GM12878 (cell line): ENCODE measurements at regions not wholly inside any gene's neighbourhood (a gene's known extent, or its start where the extent isn't known, plus 50 kb on each side); places are given as distances from the start of the nearest gene placed in this dataset.

ENCODE experiments used
- ATAC-seq: fragments of 200-7000 bp; cut with Tn5 transposase; 3 replicates; pipeline ENCODE4 v1.9.1; 2020; ENCODE audit warnings: mild to moderate bottlenecking, moderate library complexity
- BruUV-seq: library from RNA; stranded (reverse); fragments of 400-500 nt; replicated peaks from 2 replicates; lab custom pipeline; 2021; lab: Mats Ljungman, UMichigan
- CTCF ChIA-PET: fragments of 300-600 bp; sonication (Branson Sonifier 250); formaldehyde crosslinking; extraction: SDS; loops from one replicate; lab custom pipeline; 2021; ENCODE audit warnings: inconsistent platforms; lab: Yijun Ruan, JAX
- POLR2A ChIA-PET: fragments of 350-600 bp; formaldehyde crosslinking; extraction: SDS; loops from one replicate; lab custom pipeline; 2021; ENCODE audit warnings: inconsistent platforms; lab: Charles Lee
- RAD21 ChIA-PET: fragments of 300-600 bp; sonication (Branson Sonifier 250); formaldehyde crosslinking; loops from one replicate; lab custom pipeline; 2023; ENCODE audit warnings: antibody characterized with exemption; ENCODE audit not compliant: unreplicated experiment; lab: Charles Lee
- SMC1A ChIA-PET: fragments of 300-600 bp; sonication (Branson Sonifier 250); formaldehyde crosslinking; loops from one replicate; lab custom pipeline; 2023; ENCODE audit not compliant: unreplicated experiment, uncharacterized antibody; lab: Charles Lee
- DNase-seq: peaks from one replicate; pipeline ENCODE4 v3.0.0-alpha.2; 2011; ENCODE audit warnings: low read depth, low spot score
- FAIRE-seq: peaks from 3 replicates; lab custom pipeline; 2011; peaks lifted over from hg19 to GRCh38; lab: Jason Lieb, UNC
- H2AFZ ChIP-seq: 2 replicates; pipeline ENCODE4 v1.6.0; 2011; ENCODE audit warnings: low read depth, low read length, control low read depth; ENCODE audit not compliant: control insufficient read depth
- H3K27ac ChIP-seq: 2 replicates; pipeline ENCODE4 v1.5.1; 2011; ENCODE audit warnings: control low read depth; ENCODE audit not compliant: control insufficient read depth, insufficient read depth
- H3K27me3 ChIP-seq, 2 experiments: replicated peaks in 1 of 2; 2 replicates each; pipeline versions ENCODE4 v1.6.0 to v1.6.1; 2011; ENCODE audit warnings: low read length in 1 of 2; ENCODE audit not compliant: control insufficient read depth in 2 of 2, insufficient read depth in 2 of 2
- H3K36me3 ChIP-seq, 2 experiments: 2 replicates each; pipeline ENCODE4 v1.5.1; 2011; ENCODE audit warnings: low read length in 1 of 2; ENCODE audit not compliant: control insufficient read depth in 2 of 2, insufficient read depth in 2 of 2
- H3K4me1 ChIP-seq: 2 replicates; pipeline ENCODE4 v1.6.1; 2011; ENCODE audit warnings: mild to moderate bottlenecking, low read length, moderate library complexity, mixed read lengths; ENCODE audit not compliant: control insufficient read depth, insufficient read depth
- H3K4me2 ChIP-seq: 2 replicates; pipeline ENCODE4 v1.6.0; 2011; ENCODE audit warnings: control low read depth; ENCODE audit not compliant: control insufficient read depth, insufficient read depth
- H3K4me3 ChIP-seq: fragments of 200-600 bp; sonication (generic); 2 replicates; pipeline ENCODE4 v1.5.1; 2016
- H3K79me2 ChIP-seq: 2 replicates; pipeline ENCODE4 v1.6.0; 2011; ENCODE audit warnings: low read length; ENCODE audit not compliant: control insufficient read depth, insufficient read depth
- H3K9ac ChIP-seq: 2 replicates; pipeline ENCODE4 v1.8.0; 2011; ENCODE audit warnings: low read length, control low read depth, mixed read lengths; ENCODE audit not compliant: control insufficient read depth, insufficient read depth
- H3K9me3 ChIP-seq: replicated peaks from 3 replicates; pipeline ENCODE4 v1.5.1; 2011; ENCODE audit warnings: mild to moderate bottlenecking, low read length; ENCODE audit not compliant: control insufficient read depth, insufficient read depth
- H4K20me1 ChIP-seq: 2 replicates; pipeline ENCODE4 v1.6.0; 2011; ENCODE audit not compliant: control insufficient read depth, insufficient read depth
- CEBPB ChIP-seq, 2 experiments: fragments of 150-350 bp in 1 of 2; IDR thresholded peaks; 2 replicates each; pipeline ENCODE4 v1.6.1; 2012 to 2014; ENCODE audit warnings: low read depth in 2 of 2, low read length in 2 of 2, borderline replicate concordance in 1 of 2, inconsistent platforms in 1 of 2
- CTCF ChIP-seq, 3 experiments: IDR thresholded peaks in 2 of 3; conservative IDR thresholded peaks in 1 of 3; 2 replicates each; pipeline ENCODE4 v1.5.1; 2011; ENCODE audit warnings: low read depth in 3 of 3, low read length in 3 of 3, mild to moderate bottlenecking in 3 of 3, control low read depth in 2 of 3, moderate library complexity in 2 of 3, inconsistent platforms in 1 of 3, mixed read lengths in 1 of 3; ENCODE audit not compliant: control insufficient read depth in 2 of 3, insufficient read depth in 1 of 3; ENCODE audit errors: extremely low read depth in 1 of 3
- EED ChIP-seq: sonication (generic); IDR thresholded peaks from 2 replicates; pipeline ENCODE4 v1.6.1; 2016; ENCODE audit warnings: antibody characterized with exemption, low read depth
- FOXK2 ChIP-seq: fragments of 450-650 bp; IDR thresholded peaks from 2 replicates; pipeline ENCODE4 v1.6.1; 2017; ENCODE audit warnings: mild to moderate bottlenecking, moderate library complexity
- IKZF1 ChIP-seq: fragments of 450-650 bp; conservative IDR thresholded peaks from 2 replicates; pipeline ENCODE4 v1.6.1; 2017; ENCODE audit warnings: antibody characterized with exemption, mild to moderate bottlenecking
- KDM1A ChIP-seq: fragments of 200-600 bp; sonication (generic); IDR thresholded peaks from 2 replicates; pipeline ENCODE4 v1.6.1; 2016; ENCODE audit warnings: borderline replicate concordance
- NR2F1 ChIP-seq: fragments of 450-650 bp; conservative IDR thresholded peaks from 2 replicates; pipeline ENCODE4 v1.6.1; 2017; ENCODE audit warnings: mild to moderate bottlenecking
- SKIL ChIP-seq: fragments of 450-650 bp; IDR thresholded peaks from 2 replicates; pipeline ENCODE4 v1.6.1; 2017; ENCODE audit warnings: mild to moderate bottlenecking, low read depth, inconsistent platforms; ENCODE audit not compliant: poor library complexity, severe bottlenecking
- STAT1 ChIP-seq: fragments of 450-650 bp; conservative IDR thresholded peaks from 2 replicates; pipeline ENCODE4 v1.6.1; 2014; ENCODE audit warnings: antibody characterized with exemption, mild to moderate bottlenecking
- ZBTB11 ChIP-seq: fragments of 450-650 bp; formaldehyde crosslinking; IDR thresholded peaks from 2 replicates; pipeline ENCODE4 v1.5.0; 2022; ENCODE audit warnings: mild to moderate bottlenecking, missing genetic modification characterization
- ZNF207 ChIP-seq: fragments of 450-650 bp; IDR thresholded peaks from 2 replicates; pipeline ENCODE4 v1.6.1; 2014; ENCODE audit warnings: antibody characterized with exemption, mild to moderate bottlenecking, borderline replicate concordance
- ZNF592 ChIP-seq: fragments of 450-650 bp; IDR thresholded peaks from 2 replicates; pipeline ENCODE4 v1.6.1; 2017; ENCODE audit warnings: mild to moderate bottlenecking, moderate library complexity
- WGBS: methylation state at CpG from one replicate; pipeline ENCODE4 v1.1.6; 2016; ENCODE audit warnings: low lambda C conversion rate; ENCODE audit not compliant: insufficient replicate concordance, insufficient coverage; ENCODE audit errors: missing lambda C conversion rate; 5-methylcytosine and 5-hydroxymethylcytosine counted together
- in situ Hi-C: fragments of 300-500 bp; cut with MboI; formaldehyde crosslinking; loops from 9 replicates; pipeline ENCODE4 v1.14.3; 2018; ENCODE audit warnings: mixed read lengths
- intact Hi-C: fragments of 100-400 bp; cut with micrococcal nuclease; formaldehyde crosslinking; loops from one replicate; pipeline ENCODE4 v1.14.2; 2022; ENCODE audit not compliant: unreplicated experiment

GRCh38 chr22:27128461-27129085 is 471.2 kb downstream of the MIAT start:
- Histone ChIP-seq H3K9ac (no peak overlapping the region), H3K4me1 (no peaks in the 10 kb centered on the region), H3K4me2 (no peak overlapping the region), H3K79me2 (no peaks in the 10 kb centered on the region), H2AFZ (no peak overlapping the region), H3K36me3 (no peaks in the 10 kb centered on the region), H4K20me1 (no peaks in the 10 kb centered on the region), H3K27me3 (no peaks in the 10 kb centered on the region), H3K9me3 (no peaks in the 10 kb centered on the region), H3K27ac (no peak overlapping the region), H3K4me3 (no peak overlapping the region)
- in situ Hi-C loops: no loop called here
- no peak for DNase-seq
- RAD21 ChIA-PET: no interaction called here
- ATAC-seq: no peak
- POLR2A ChIA-PET: no interaction called here
- intact Hi-C loops: no loop called here
- WGBS: 31% methylated on average over 9 of the region's 9 CpGs
- SMC1A ChIA-PET: no interaction called here
- no peak for FAIRE-seq
- CTCF ChIA-PET: no interaction called here
- BruUV-seq: no TSS peak
- TF ChIP-seq NR2F1 (no peak), CEBPB (IDR thresholded peaks at IDR 0.05; ENCODE audit: borderline replicate concordance in 1 of 2, low read depth in 2 of 2, low read length in 2 of 2) (no peak), ZNF207 (no peak), STAT1 (no peak), IKZF1 (no peak), SKIL (no peak), KDM1A (no peak), ZBTB11 (CRISPR knock-in tag) (no peak), EED (no peak), CTCF (IDR thresholded peaks at IDR 0.05 in 2 of 3, conservative IDR thresholded peaks at IDR 0.05 in 1 of 3; ENCODE audit: control insufficient read depth in 2 of 3, extremely low read depth in 1 of 3, insufficient read depth in 1 of 3, low read depth in 3 of 3, low read length in 3 of 3) (no peak), FOXK2 (no peak), ZNF592 (no peak)
